ENCODE measurements at regions not wholly inside any gene's neighbourhood (a gene's known extent, or its start where the extent isn't known, plus 50 kb on each side); places are given as distances from the start of the nearest gene placed in this dataset.

DNA sequence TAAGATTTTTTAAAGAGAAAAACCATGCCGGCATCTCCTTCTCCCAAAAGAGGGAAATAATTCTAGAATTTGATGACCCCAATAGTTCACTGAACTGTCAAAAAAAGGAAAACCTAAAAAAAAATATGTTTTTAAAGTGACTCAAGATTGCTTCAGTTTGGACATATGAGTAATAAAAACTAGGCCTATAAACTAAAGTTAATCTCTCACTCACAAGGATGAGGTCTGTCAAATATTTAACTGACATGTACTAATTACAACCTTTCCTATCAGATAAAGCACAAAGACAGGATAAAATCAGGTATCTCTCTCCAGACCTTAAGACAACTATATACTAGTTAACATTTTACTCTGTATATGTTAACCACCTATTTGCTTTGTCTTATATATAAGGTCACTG lies 231.9 kb downstream of the NSUN3 start:
- ATAC-seq = no peak
- CTCF ChIA-PET = no interaction called here
- Mint-ChIP-seq H3K36me3 (peaks cover 5% of the 10 kb centered on the region), H3K4me1 (peaks cover 28% of the 10 kb centered on the region), H3K27ac (no peak overlapping the region), H3K4me3 (no peak overlapping the region), H3K9me3 (0 out of 2 replicates have a peak, but pooled peaks cover 8% of the 10 kb centered on the region), H3K27me3 (ENCODE audit: low read depth) (peaks cover 64% of the 10 kb centered on the region)
- TF ChIP-seq ZNF671 (CRISPR knock-in tag; IDR thresholded peaks at IDR 0.05) (no peak), TCF7 (CRISPR knock-in tag; IDR thresholded peaks at IDR 0.05; ENCODE audit: low read depth) (no peak), RORB (CRISPR knock-in tag; IDR thresholded peaks at IDR 0.05) (no peak), ZNF232 (CRISPR knock-in tag; IDR thresholded peaks at IDR 0.05) (no peak), FOXJ3 (CRISPR knock-in tag; IDR thresholded peaks at IDR 0.05; ENCODE audit: borderline replicate concordance) (no peak), CREM (CRISPR knock-in tag; IDR thresholded peaks at IDR 0.05) (no peak)
- TF ChIP-seq, protein P1, sequence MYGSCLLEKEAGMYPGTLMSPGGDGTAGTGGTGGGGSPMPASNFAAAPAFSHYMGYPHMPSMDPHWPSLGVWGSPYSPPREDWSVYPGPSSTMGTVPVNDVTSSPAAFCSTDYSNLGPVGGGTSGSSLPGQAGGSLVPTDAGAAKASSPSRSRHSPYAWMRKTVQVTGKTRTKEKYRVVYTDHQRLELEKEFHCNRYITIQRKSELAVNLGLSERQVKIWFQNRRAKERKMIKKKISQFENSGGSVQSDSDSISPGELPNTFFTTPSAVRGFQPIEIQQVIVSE (CRISPR knock-in tag; IDR thresholded peaks at IDR 0.05; ENCODE audit: borderline replicate concordance) = no peak
- TF ChIP-seq, protein P2, sequence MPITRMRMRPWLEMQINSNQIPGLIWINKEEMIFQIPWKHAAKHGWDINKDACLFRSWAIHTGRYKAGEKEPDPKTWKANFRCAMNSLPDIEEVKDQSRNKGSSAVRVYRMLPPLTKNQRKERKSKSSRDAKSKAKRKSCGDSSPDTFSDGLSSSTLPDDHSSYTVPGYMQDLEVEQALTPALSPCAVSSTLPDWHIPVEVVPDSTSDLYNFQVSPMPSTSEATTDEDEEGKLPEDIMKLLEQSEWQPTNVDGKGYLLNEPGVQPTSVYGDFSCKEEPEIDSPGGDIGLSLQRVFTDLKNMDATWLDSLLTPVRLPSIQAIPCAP (CRISPR knock-in tag; IDR thresholded peaks at IDR 0.05) = no peak
- TF ChIP-seq, protein P3, sequence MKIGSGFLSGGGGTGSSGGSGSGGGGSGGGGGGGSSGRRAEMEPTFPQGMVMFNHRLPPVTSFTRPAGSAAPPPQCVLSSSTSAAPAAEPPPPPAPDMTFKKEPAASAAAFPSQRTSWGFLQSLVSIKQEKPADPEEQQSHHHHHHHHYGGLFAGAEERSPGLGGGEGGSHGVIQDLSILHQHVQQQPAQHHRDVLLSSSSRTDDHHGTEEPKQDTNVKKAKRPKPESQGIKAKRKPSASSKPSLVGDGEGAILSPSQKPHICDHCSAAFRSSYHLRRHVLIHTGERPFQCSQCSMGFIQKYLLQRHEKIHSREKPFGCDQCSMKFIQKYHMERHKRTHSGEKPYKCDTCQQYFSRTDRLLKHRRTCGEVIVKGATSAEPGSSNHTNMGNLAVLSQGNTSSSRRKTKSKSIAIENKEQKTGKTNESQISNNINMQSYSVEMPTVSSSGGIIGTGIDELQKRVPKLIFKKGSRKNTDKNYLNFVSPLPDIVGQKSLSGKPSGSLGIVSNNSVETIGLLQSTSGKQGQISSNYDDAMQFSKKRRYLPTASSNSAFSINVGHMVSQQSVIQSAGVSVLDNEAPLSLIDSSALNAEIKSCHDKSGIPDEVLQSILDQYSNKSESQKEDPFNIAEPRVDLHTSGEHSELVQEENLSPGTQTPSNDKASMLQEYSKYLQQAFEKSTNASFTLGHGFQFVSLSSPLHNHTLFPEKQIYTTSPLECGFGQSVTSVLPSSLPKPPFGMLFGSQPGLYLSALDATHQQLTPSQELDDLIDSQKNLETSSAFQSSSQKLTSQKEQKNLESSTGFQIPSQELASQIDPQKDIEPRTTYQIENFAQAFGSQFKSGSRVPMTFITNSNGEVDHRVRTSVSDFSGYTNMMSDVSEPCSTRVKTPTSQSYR (CRISPR knock-in tag; IDR thresholded peaks at IDR 0.05) = no peak
- TF ChIP-seq, protein P4, sequence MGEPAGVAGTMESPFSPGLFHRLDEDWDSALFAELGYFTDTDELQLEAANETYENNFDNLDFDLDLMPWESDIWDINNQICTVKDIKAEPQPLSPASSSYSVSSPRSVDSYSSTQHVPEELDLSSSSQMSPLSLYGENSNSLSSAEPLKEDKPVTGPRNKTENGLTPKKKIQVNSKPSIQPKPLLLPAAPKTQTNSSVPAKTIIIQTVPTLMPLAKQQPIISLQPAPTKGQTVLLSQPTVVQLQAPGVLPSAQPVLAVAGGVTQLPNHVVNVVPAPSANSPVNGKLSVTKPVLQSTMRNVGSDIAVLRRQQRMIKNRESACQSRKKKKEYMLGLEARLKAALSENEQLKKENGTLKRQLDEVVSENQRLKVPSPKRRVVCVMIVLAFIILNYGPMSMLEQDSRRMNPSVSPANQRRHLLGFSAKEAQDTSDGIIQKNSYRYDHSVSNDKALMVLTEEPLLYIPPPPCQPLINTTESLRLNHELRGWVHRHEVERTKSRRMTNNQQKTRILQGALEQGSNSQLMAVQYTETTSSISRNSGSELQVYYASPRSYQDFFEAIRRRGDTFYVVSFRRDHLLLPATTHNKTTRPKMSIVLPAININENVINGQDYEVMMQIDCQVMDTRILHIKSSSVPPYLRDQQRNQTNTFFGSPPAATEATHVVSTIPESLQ (CRISPR knock-in tag; IDR thresholded peaks at IDR 0.05) = no peak
- POLR2A ChIA-PET = no interaction called here
- no peak for DNase-seq (ENCODE audit: low spot score)

DNA sequence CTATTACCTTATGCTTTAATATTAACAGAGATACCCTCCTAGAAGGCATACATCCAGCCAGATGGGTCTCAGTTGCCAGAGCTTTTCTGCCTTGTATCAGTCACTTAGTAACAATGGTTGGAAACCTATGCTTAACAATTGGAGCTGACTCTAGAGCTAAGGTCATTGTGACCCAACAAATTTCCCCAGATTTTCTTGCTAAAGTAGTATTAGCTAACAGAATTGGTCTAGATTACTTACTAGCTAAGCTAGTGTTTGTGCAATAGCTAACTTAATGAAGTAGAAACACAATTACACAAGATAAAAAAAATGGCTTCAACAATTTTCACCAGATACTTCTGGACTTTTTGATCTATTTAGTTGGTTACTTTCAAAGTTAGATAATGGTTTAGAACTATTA lies 236.9 kb downstream of the NSUN3 start:
- no peaks in the 10 kb centered on the region for H3K9me3 Mint-ChIP-seq
- CTCF ChIA-PET = interaction anchor here (0.5 to 1.8 kb wide), 2 partner anchors 50 to 178 kb away, joined by 3 to 5 read pairs; no protein-coding TSS in a partner anchor

More for the DNA sequence above, 236.9 kb downstream of the NSUN3 start:
- H3K27ac Mint-ChIP-seq = no peak overlapping the region
- H3K36me3 Mint-ChIP-seq = no peaks in the 10 kb centered on the region
- H3K4me3 Mint-ChIP-seq = no peak overlapping the region
- peaks cover 11% of the 10 kb centered on the region for H3K4me1 Mint-ChIP-seq
- peaks cover 16% of the 10 kb centered on the region for H3K27me3 Mint-ChIP-seq (ENCODE audit: low read depth)
- no peak for TF ChIP-seq TCF7 (CRISPR knock-in tag; IDR thresholded peaks at IDR 0.05; ENCODE audit: low read depth)
- TF ChIP-seq HMGA2 (CRISPR knock-in tag; IDR thresholded peaks at IDR 0.05) = no peak
- TF ChIP-seq, protein P5, sequence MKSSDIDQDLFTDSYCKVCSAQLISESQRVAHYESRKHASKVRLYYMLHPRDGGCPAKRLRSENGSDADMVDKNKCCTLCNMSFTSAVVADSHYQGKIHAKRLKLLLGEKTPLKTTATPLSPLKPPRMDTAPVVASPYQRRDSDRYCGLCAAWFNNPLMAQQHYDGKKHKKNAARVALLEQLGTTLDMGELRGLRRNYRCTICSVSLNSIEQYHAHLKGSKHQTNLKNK (CRISPR knock-in tag; IDR thresholded peaks at IDR 0.05) = no peak
- no peak for TF ChIP-seq MXD4 (CRISPR knock-in tag; IDR thresholded peaks at IDR 0.05; ENCODE audit: borderline replicate concordance)
- TF ChIP-seq ZNF416 (CRISPR knock-in tag; IDR thresholded peaks at IDR 0.05) = no peak
- TF ChIP-seq, protein P6, sequence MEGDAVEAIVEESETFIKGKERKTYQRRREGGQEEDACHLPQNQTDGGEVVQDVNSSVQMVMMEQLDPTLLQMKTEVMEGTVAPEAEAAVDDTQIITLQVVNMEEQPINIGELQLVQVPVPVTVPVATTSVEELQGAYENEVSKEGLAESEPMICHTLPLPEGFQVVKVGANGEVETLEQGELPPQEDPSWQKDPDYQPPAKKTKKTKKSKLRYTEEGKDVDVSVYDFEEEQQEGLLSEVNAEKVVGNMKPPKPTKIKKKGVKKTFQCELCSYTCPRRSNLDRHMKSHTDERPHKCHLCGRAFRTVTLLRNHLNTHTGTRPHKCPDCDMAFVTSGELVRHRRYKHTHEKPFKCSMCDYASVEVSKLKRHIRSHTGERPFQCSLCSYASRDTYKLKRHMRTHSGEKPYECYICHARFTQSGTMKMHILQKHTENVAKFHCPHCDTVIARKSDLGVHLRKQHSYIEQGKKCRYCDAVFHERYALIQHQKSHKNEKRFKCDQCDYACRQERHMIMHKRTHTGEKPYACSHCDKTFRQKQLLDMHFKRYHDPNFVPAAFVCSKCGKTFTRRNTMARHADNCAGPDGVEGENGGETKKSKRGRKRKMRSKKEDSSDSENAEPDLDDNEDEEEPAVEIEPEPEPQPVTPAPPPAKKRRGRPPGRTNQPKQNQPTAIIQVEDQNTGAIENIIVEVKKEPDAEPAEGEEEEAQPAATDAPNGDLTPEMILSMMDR (IDR thresholded peaks at IDR 0.05) = no peak
- TF ChIP-seq FOXK1 (CRISPR knock-in tag; IDR thresholded peaks at IDR 0.05) = no peak
- TF ChIP-seq TEAD1 (CRISPR knock-in tag; IDR thresholded peaks at IDR 0.05) = no peak
- POLR2A ChIA-PET = no interaction called here
- no peak for ATAC-seq
- DNase-seq (ENCODE audit: low spot score) = no peak

All from WTC11 (cell line).